ENCODE measurements at regions not wholly inside any gene's neighbourhood (a gene's known extent, or its start where the extent isn't known, plus 50 kb on each side); places are given as distances from the start of the nearest gene placed in this dataset.

- no peak for TF ChIP-seq CTCF (IDR thresholded peaks at IDR 0.05; ENCODE audit: low read depth, low read length, missing control alignments)
- H3K4me3 ChIP-seq (ENCODE audit: low read depth, low read length), result no peak overlapping the region
- no peak for DNase-seq (ENCODE audit: low read depth)
Measured at GRCh38 chr6:133637436-133637835, 251.5 kb upstream of the TCF21 start.

- no peak for TF ChIP-seq CTCF (IDR thresholded peaks at IDR 0.05; ENCODE audit: low read depth, low read length, missing control alignments)
- no peak for DNase-seq (ENCODE audit: low read depth)
- no peak overlapping the region for H3K4me3 ChIP-seq (ENCODE audit: low read depth, low read length)
Measured at GRCh38 chr6:133637874-133638273, 251.0 kb upstream of the TCF21 start.

GRCh38 chr6:133641104-133641503 is 247.8 kb upstream of the TCF21 start:
- no peak for DNase-seq (ENCODE audit: low read depth)
- TF ChIP-seq CTCF (IDR thresholded peaks at IDR 0.05; ENCODE audit: low read depth, low read length, missing control alignments), result no peak
- H3K4me3 ChIP-seq (ENCODE audit: low read depth, low read length), result no peak overlapping the region

GRCh38 chr6:133644548-133644891 is 244.4 kb upstream of the TCF21 start:
- no peak for DNase-seq (ENCODE audit: low read depth)
- no peak overlapping the region for H3K4me3 ChIP-seq (ENCODE audit: low read depth, low read length)
- no peak for TF ChIP-seq CTCF (IDR thresholded peaks at IDR 0.05; ENCODE audit: low read depth, low read length, missing control alignments)

- no peak overlapping the region for H3K4me3 ChIP-seq (ENCODE audit: low read depth, low read length)
- no peak for DNase-seq (ENCODE audit: low read depth)
- TF ChIP-seq CTCF (IDR thresholded peaks at IDR 0.05; ENCODE audit: low read depth, low read length, missing control alignments), result no peak
Measured at GRCh38 chr6:133644892-133645619, 243.9 kb upstream of the TCF21 start.

- TF ChIP-seq CTCF (IDR thresholded peaks at IDR 0.05; ENCODE audit: low read depth, low read length, missing control alignments), result no peak
- H3K4me3 ChIP-seq (ENCODE audit: low read depth, low read length), result no peak overlapping the region
- DNase-seq (ENCODE audit: low read depth), result no peak
Measured at GRCh38 chr6:133645966-133646740, 242.8 kb upstream of the TCF21 start.

Measured in GM12864 (cell line).